ENCODE measurements at regions not wholly inside any gene's neighbourhood (a gene's known extent, or its start where the extent isn't known, plus 50 kb on each side); places are given as distances from the start of the nearest gene placed in this dataset.
"Not testable (repeated sequence)": the region's sequence is repeated elsewhere in the genome, so short reads cannot be mapped to it uniquely, and the experiment has no call there.

DNA sequence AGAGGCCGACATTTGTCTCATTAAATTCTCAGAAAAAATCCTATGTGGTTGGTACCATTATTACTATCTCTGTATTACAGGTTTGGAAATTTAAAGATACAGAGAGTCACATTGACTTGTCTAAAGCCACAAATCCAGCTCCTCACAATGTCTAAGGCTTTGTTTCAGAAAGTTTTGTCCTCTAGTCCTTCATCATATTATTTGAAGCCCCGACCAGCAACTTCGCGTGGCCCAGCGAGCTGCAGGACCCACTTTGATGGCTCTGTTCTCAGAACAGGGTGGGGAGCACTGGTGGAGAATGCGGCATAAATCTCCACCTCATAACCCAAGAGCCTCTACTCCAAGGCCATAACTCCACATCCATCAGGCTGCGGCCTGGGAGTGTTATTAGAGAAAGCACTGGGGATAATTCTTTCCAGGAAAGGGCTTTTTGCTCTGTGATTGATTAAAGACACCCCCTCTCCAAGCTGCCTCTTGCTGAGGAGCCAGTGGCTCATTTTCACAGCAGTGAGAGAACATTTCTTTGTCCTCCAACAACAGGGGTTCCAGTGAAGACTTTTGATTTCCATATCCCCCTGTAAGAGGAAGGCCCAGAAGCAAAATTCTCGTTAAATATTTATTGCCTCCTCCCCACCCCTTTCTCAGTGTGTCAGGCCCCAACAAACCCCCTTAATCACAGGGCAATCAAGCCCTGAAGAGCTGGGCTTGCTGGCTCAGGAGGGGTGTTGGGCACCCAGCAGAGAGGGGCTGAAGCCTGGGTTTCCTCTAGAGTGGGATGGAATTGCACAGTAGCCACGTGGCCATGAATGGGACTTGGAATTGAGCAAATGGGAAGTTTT, 113.7 kb upstream of the CDH11 start:
- TF ChIP-seq EP300 (IDR thresholded peaks at IDR 0.05): no peak
- TF ChIP-seq POLR2A (IDR thresholded peaks at IDR 0.05; ENCODE audit: low read depth): no peak
- no peak for TF ChIP-seq POLR2AphosphoS5 (IDR thresholded peaks at IDR 0.05)
- TF ChIP-seq CTCF (IDR thresholded peaks at IDR 0.05): no peak
- Histone ChIP-seq H3K4me1 (no peaks in the 10 kb centered on the region), H3K4me3 (no peak overlapping the region), H3K9me3 (no peaks in the 10 kb centered on the region), H3K27me3 (no peaks in the 10 kb centered on the region), H3K27ac (replicated peaks in 1 of 4) (no peak overlapping the region), H3K36me3 (no peaks in the 10 kb centered on the region)
- DNase-seq (ENCODE audit: extremely low spot score): no peak
- intact Hi-C loops (cut with DNase I): no loop called here
- WGBS: 85% methylated on average over 9 of the region's 9 CpGs

DNA sequence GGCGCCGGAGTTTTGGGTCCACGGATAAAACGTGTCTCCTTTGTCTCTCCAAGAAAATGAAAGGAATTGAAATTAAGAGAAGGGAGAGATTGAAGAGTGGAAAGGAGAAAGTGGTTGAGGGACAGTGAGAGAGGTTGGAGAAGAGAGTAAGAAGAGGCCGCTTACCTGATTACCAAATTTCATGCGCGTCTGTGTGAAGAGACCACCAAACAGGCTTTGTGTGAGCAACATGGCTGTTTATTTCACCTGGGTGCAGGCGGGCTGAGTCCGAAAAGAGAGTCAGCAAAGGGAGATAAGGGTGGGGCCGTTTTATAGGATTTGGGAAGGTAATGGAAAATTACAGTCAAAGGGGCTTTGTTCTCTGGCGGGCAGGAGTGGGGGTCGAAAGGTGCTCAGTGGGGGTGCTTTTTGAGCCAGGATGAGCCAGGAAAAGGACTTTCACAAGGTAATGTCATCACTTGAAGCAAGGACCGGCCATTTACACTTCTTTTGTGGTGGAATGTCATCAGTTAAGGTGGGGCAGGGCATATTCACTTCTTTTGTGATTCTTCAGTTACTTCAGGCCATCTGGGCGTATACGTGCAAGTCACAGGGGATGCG, 113.0 kb upstream of the CDH11 start:
- H3K27ac ChIP-seq (replicated peaks in 1 of 4); H3K4me1 ChIP-seq; H3K36me3 ChIP-seq; H3K9me3 ChIP-seq; intact Hi-C loops (cut with DNase I); H3K27me3 ChIP-seq; DNase-seq (ENCODE audit: extremely low spot score); H3K4me3 ChIP-seq: not testable (repeated sequence)
- 89% methylated on average over 16 of the region's 16 CpGs for WGBS

GRCh38 chr16:65229191-65229662, 107.4 kb upstream of the CDH11 start:
- Histone ChIP-seq H3K27me3 (no peaks in the 10 kb centered on the region), H3K36me3 (no peaks in the 10 kb centered on the region), H3K9me3 (no peaks in the 10 kb centered on the region), H3K4me1 (no peaks in the 10 kb centered on the region), H3K27ac (replicated peaks in 1 of 4) (no peak overlapping the region), H3K4me3 (no peak overlapping the region)
- no peak for DNase-seq (ENCODE audit: extremely low spot score)
- 100% methylated on average over 3 of the region's 3 CpGs for WGBS
- intact Hi-C loops (cut with DNase I): no loop called here
- no peak for TF ChIP-seq POLR2AphosphoS5 (IDR thresholded peaks at IDR 0.05)
- no peak for TF ChIP-seq POLR2A (IDR thresholded peaks at IDR 0.05; ENCODE audit: low read depth)
- no peak for TF ChIP-seq CTCF (IDR thresholded peaks at IDR 0.05)
- no peak for TF ChIP-seq EP300 (IDR thresholded peaks at IDR 0.05)

GRCh38 chr16:65227150-65227835, 105.4 kb upstream of the CDH11 start:
- TF ChIP-seq POLR2AphosphoS5 (IDR thresholded peaks at IDR 0.05) (no peak), POLR2A (IDR thresholded peaks at IDR 0.05; ENCODE audit: low read depth) (no peak), CTCF (IDR thresholded peaks at IDR 0.05) (no peak), EP300 (IDR thresholded peaks at IDR 0.05) (no peak)
- Histone ChIP-seq H3K27me3 (no peaks in the 10 kb centered on the region), H3K27ac (replicated peaks in 1 of 4) (no peak overlapping the region), H3K4me3 (no peak overlapping the region), H3K9me3 (no peaks in the 10 kb centered on the region), H3K4me1 (no peaks in the 10 kb centered on the region), H3K36me3 (no peaks in the 10 kb centered on the region)
- 100% methylated on average over 1 of the region's 1 CpG for WGBS
- intact Hi-C loops (cut with DNase I): no loop called here
- peak; percentile 62 for DNase-seq (ENCODE audit: extremely low spot score)

DNA sequence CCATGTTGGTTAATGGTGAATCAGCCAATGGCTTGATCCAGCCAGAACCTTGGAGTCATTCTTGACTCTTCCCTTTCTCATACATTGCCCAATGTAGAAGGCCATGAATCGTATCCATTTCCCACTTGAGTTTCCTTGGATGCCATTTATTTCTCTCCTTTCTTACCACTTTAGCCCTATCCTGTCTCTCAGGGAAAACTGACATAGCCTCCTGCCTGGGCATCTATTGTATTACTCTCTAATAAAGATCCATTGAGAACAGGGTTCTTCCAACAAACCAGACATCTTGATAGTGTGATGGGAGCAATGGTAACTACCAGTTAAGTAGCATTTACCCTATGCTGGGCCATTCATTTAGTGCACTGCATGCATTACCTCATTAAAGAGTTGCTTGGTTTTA, 104.2 kb upstream of the CDH11 start:
- no peaks in the 10 kb centered on the region for H3K36me3 ChIP-seq
- H3K4me1 ChIP-seq: no peaks in the 10 kb centered on the region
- TF ChIP-seq CTCF (IDR thresholded peaks at IDR 0.05) (no peak), POLR2AphosphoS5 (IDR thresholded peaks at IDR 0.05) (no peak)
- 95% methylated on average over 1 of the region's 1 CpG for WGBS
- DNase-seq (ENCODE audit: extremely low spot score): peak; percentile 26
- intact Hi-C loops (cut with DNase I): no loop called here
- no peak overlapping the region for H3K4me3 ChIP-seq
- no peaks in the 10 kb centered on the region for H3K27me3 ChIP-seq
- H3K9me3 ChIP-seq: no peaks in the 10 kb centered on the region
- H3K27ac ChIP-seq (replicated peaks in 1 of 4): no peak overlapping the region
